HCT116 (cell line): ENCODE measurements at regions not wholly inside any gene's neighbourhood (a gene's known extent, or its start where the extent isn't known, plus 50 kb on each side); places are given as distances from the start of the nearest gene placed in this dataset.

Experiments
- ATAC-seq: fragments of 200-7000 bp; cut with Tn5 transposase; 2 replicates; pipeline ENCODE4 v1.9.1; 2020; ENCODE audit warnings: mild to moderate bottlenecking, moderate library complexity
- BruUV-seq: library from RNA; stranded (reverse); fragments of 400-500 nt; replicated peaks from 2 replicates; lab custom pipeline; 2021; lab: Mats Ljungman, UMichigan
- CTCF ChIA-PET: fragments of 300-600 bp; sonication (Branson Sonifier 250); formaldehyde crosslinking; loops from one replicate; lab custom pipeline; 2021; ENCODE audit warnings: antibody characterized with exemption; lab: Charles Lee
- POLR2A ChIA-PET: fragments of 300-600, 350-600 bp; sonication (Branson Sonifier 250); formaldehyde crosslinking; loops from one replicate; lab custom pipeline; 2021; ENCODE audit warnings: antibody characterized with exemption; lab: Charles Lee
- RAD21 ChIA-PET, 2 experiments: fragments of 300-600 bp; sonication (Branson Sonifier 250); formaldehyde crosslinking; loops; one replicate each; lab custom pipeline; 2023; ENCODE audit warnings: low total read pairs in 2 of 2; ENCODE audit not compliant: uncharacterized antibody in 2 of 2, unreplicated experiment in 2 of 2, low non-redundant PET in 1 of 2; lab: Charles Lee
- DNase-seq: peaks from one replicate; pipeline ENCODE4 v3.0.0-alpha.2; 2010; ENCODE audit warnings: low read depth, low spot score
- H2AFZ ChIP-seq: fragments of 200-600 bp; shearing (Covaris generic), sonication (generic); 2 replicates; pipeline ENCODE4 v1.6.1; 2017; ENCODE audit warnings: low read depth, mixed run types, mixed read lengths, antibody characterized with exemption, low read length; ENCODE audit not compliant: poor library complexity, severe bottlenecking
- H3K27ac ChIP-seq: 2 replicates; pipeline ENCODE4 v1.5.1; 2012; ENCODE audit warnings: low read depth, low read length
- H3K27me3 ChIP-seq: fragments of 200-600 bp; sonication (generic); 2 replicates; pipeline ENCODE4 v1.6.1; 2016; ENCODE audit warnings: mixed run types, low read length, mixed read lengths; ENCODE audit not compliant: insufficient read depth
- H3K36me3 ChIP-seq, 2 experiments: fragments of 200-500 bp in 1 of 2; fragments of 200-600 bp in 1 of 2; sonication (Bioruptor generic) in 1 of 2; sonication (generic) in 1 of 2; 2 replicates each; pipeline versions ENCODE4 v1.5.1 to v1.6.1; 2014 to 2016; ENCODE audit warnings: low read length in 2 of 2, inconsistent platforms in 1 of 2, mixed read lengths in 1 of 2, mixed run types in 1 of 2; ENCODE audit not compliant: insufficient read depth in 2 of 2, control insufficient read depth in 1 of 2
- H3K4me1 ChIP-seq, 2 experiments: fragments of 200-600 bp in 1 of 2; sonication (generic) in 1 of 2; 2 replicates each; pipeline versions ENCODE4 v1.5.1 to v1.6.1; 2012 to 2017; ENCODE audit warnings: low read length in 2 of 2, inconsistent platforms in 1 of 2, mild to moderate bottlenecking in 1 of 2, mixed read lengths in 1 of 2, mixed run types in 1 of 2, moderate library complexity in 1 of 2; ENCODE audit not compliant: insufficient read depth in 2 of 2, control insufficient read depth in 1 of 2
- H3K4me2 ChIP-seq: fragments of 200-600 bp; sonication (generic); 2 replicates; pipeline ENCODE4 v1.6.1; 2017; ENCODE audit warnings: mixed run types, low read length, mixed read lengths
- H3K4me3 ChIP-seq, 2 experiments: fragments of 200-600 bp in 1 of 2; sonication (generic) in 1 of 2; replicated peaks in 1 of 2; 2 replicates each; pipeline ENCODE4 v1.5.1; 2011 to 2016; ENCODE audit warnings: low read length in 2 of 2, control low read depth in 1 of 2, low read depth in 1 of 2, mild to moderate bottlenecking in 1 of 2, mixed read lengths in 1 of 2, mixed run types in 1 of 2
- H3K79me2 ChIP-seq: fragments of 200-600 bp; sonication (generic); 2 replicates; pipeline ENCODE4 v1.6.1; 2017; ENCODE audit warnings: mild to moderate bottlenecking, mixed run types, low read length, moderate library complexity, mixed read lengths; ENCODE audit not compliant: insufficient read depth
- H3K9ac ChIP-seq: fragments of 200-600 bp; sonication (generic); 2 replicates; pipeline ENCODE4 v1.6.1; 2016; ENCODE audit warnings: low read length, mixed read lengths
- H3K9me2 ChIP-seq: fragments of 200-600 bp; sonication (generic), shearing (Covaris generic); 2 replicates; pipeline ENCODE4 v1.6.1; 2017; ENCODE audit warnings: mixed run types, mild to moderate bottlenecking, moderate library complexity; ENCODE audit not compliant: insufficient read depth
- H3K9me3 ChIP-seq, 2 experiments: fragments of 200-500 bp in 1 of 2; fragments of 200-600 bp in 1 of 2; sonication (Bioruptor generic) in 1 of 2; sonication (generic) in 1 of 2; 2 replicates each; pipeline ENCODE4 v1.6.1; 2014 to 2017; ENCODE audit warnings: low read length in 2 of 2, mixed read lengths in 2 of 2, inconsistent platforms in 1 of 2, low read depth in 1 of 2, mild to moderate bottlenecking in 1 of 2, mixed run types in 1 of 2, moderate library complexity in 1 of 2; ENCODE audit not compliant: control insufficient read depth in 1 of 2, insufficient read depth in 1 of 2
- H4K20me1 ChIP-seq: fragments of 200-600 bp; sonication (generic), shearing (Covaris generic); 2 replicates; pipeline ENCODE4 v1.6.1; 2017; ENCODE audit warnings: mixed run types, mild to moderate bottlenecking, moderate library complexity; ENCODE audit not compliant: insufficient read depth
- CEBPB ChIP-seq: IDR thresholded peaks from 2 replicates; pipeline ENCODE4 v1.6.1; 2012; ENCODE audit warnings: low read depth
- EZH2phosphoT487 ChIP-seq: fragments of 200-600 bp; IDR thresholded peaks from 2 replicates; pipeline ENCODE4 v1.6.1; 2018; ENCODE audit warnings: antibody characterized with exemption, borderline replicate concordance
- FOSL1 ChIP-seq: IDR thresholded peaks from 2 replicates; pipeline ENCODE4 v1.6.1; 2012; ENCODE audit warnings: low read depth
- POLR2A ChIP-seq: IDR thresholded peaks from 2 replicates; pipeline ENCODE4 v1.7.0; 2011; ENCODE audit warnings: borderline replicate concordance; ENCODE audit not compliant: insufficient read depth, insufficient read length; ENCODE audit errors: extremely low read depth
- POLR2AphosphoS5 ChIP-seq: IDR thresholded peaks from 2 replicates; pipeline ENCODE4 v1.6.1; 2011; ENCODE audit warnings: mild to moderate bottlenecking, low read depth, low read length, moderate library complexity
- RAD21 ChIP-seq: IDR thresholded peaks from 2 replicates; pipeline ENCODE4 v1.6.1; 2012; ENCODE audit warnings: low read depth, mild to moderate bottlenecking
- SRF ChIP-seq: IDR thresholded peaks from 2 replicates; pipeline ENCODE4 v1.6.1; 2012; ENCODE audit warnings: low read depth
- TCF7L2 ChIP-seq: IDR thresholded peaks from 2 replicates; pipeline ENCODE4 v1.7.0; 2011; ENCODE audit warnings: borderline replicate concordance, inconsistent platforms; ENCODE audit not compliant: insufficient read depth, insufficient read length; ENCODE audit errors: extremely low read depth
- YY1 ChIP-seq: IDR thresholded peaks from 2 replicates; pipeline ENCODE4 v1.6.1; 2011; ENCODE audit warnings: low read length, low read depth, moderate library complexity, mild to moderate bottlenecking; ENCODE audit not compliant: insufficient replicate concordance; ENCODE audit errors: extremely low read depth
- ZFX ChIP-seq: fragments of 450-650 bp; IDR thresholded peaks from 2 replicates; pipeline ENCODE4 v1.6.1; 2017
- intact Hi-C: fragments of 100-400 bp; cut with micrococcal nuclease; formaldehyde crosslinking; loops from 2 replicates; pipeline ENCODE4 v1.10.0; 2022
- TF ChIP-seq, protein P1 (sequence below): IDR thresholded peaks from 2 replicates; pipeline ENCODE4 v1.6.1; 2011; ENCODE audit warnings: mild to moderate bottlenecking, low read length, moderate library complexity; ENCODE audit not compliant: insufficient replicate concordance; ENCODE audit errors: extremely low read depth
- TF ChIP-seq, protein P2 (sequence below), 3 experiments: fragments of 200-600 bp in 1 of 3; sonication (generic) in 1 of 3; IDR thresholded peaks in 2 of 3; conservative IDR thresholded peaks in 1 of 3; 2 replicates each; pipeline ENCODE4 v1.5.1; 2012 to 2017; ENCODE audit warnings: low read depth in 2 of 3, low read length in 2 of 3, antibody characterized with exemption in 1 of 3, borderline replicate concordance in 1 of 3, control low read depth in 1 of 3, mild to moderate bottlenecking in 1 of 3, mixed read lengths in 1 of 3, mixed run types in 1 of 3, moderate library complexity in 1 of 3; ENCODE audit not compliant: insufficient read depth in 1 of 3
- TF ChIP-seq, protein P3 (sequence below): IDR thresholded peaks from 2 replicates; pipeline ENCODE4 v1.6.1; 2012
- TF ChIP-seq, protein P4 (sequence below): IDR thresholded peaks from 2 replicates; pipeline ENCODE4 v1.6.1; 2012; ENCODE audit warnings: low read depth

DNA sequence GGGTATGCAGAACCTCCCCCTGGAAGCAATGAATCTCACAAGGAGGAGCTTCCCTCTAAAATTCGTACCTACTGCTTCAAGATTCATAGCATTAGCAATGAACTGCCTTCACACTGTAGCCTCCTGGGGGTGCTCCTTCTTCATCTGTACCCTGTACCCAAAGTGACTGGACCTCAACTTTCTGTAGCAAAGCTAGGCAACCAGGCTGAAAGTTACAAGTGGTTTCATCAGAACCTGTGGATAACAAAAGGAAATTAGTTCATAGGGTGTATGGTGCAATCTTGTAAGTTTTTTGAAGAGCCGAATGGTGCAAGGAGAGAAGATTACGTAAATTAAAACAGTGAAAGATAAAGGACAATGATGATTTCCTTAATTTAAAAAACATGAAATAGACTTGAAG, 1541.7 kb upstream of the FLRT2 start:
- Histone ChIP-seq H3K4me1 (no peaks in the 10 kb centered on the region), H3K27ac (no peak overlapping the region), H3K27me3 (no peaks in the 10 kb centered on the region), H3K4me2 (no peak overlapping the region), H3K79me2 (no peaks in the 10 kb centered on the region), H4K20me1 (no peaks in the 10 kb centered on the region), H3K4me3 (no peak overlapping the region), H3K36me3 (no peaks in the 10 kb centered on the region), H3K9ac (no peak overlapping the region), H3K9me2 (no peaks in the 10 kb centered on the region), H2AFZ (no peak overlapping the region), H3K9me3 (peaks cover 5 to 30% of the 10 kb centered on the region in 2 experiments; a peak in 2 of 4 replicates)
- intact Hi-C loops, result no loop called here
- ChIA-PET RAD21 (no interaction called here), POLR2A (no interaction called here), CTCF (no interaction called here)
- no peak for ATAC-seq
- no peak for DNase-seq
- BruUV-seq, result no TSS peak
- TF ChIP-seq, protein P1, sequence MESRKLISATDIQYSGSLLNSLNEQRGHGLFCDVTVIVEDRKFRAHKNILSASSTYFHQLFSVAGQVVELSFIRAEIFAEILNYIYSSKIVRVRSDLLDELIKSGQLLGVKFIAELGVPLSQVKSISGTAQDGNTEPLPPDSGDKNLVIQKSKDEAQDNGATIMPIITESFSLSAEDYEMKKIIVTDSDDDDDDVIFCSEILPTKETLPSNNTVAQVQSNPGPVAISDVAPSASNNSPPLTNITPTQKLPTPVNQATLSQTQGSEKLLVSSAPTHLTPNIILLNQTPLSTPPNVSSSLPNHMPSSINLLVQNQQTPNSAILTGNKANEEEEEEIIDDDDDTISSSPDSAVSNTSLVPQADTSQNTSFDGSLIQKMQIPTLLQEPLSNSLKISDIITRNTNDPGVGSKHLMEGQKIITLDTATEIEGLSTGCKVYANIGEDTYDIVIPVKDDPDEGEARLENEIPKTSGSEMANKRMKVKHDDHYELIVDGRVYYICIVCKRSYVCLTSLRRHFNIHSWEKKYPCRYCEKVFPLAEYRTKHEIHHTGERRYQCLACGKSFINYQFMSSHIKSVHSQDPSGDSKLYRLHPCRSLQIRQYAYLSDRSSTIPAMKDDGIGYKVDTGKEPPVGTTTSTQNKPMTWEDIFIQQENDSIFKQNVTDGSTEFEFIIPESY, result no peak
- TF ChIP-seq, protein P2, sequence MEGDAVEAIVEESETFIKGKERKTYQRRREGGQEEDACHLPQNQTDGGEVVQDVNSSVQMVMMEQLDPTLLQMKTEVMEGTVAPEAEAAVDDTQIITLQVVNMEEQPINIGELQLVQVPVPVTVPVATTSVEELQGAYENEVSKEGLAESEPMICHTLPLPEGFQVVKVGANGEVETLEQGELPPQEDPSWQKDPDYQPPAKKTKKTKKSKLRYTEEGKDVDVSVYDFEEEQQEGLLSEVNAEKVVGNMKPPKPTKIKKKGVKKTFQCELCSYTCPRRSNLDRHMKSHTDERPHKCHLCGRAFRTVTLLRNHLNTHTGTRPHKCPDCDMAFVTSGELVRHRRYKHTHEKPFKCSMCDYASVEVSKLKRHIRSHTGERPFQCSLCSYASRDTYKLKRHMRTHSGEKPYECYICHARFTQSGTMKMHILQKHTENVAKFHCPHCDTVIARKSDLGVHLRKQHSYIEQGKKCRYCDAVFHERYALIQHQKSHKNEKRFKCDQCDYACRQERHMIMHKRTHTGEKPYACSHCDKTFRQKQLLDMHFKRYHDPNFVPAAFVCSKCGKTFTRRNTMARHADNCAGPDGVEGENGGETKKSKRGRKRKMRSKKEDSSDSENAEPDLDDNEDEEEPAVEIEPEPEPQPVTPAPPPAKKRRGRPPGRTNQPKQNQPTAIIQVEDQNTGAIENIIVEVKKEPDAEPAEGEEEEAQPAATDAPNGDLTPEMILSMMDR (IDR thresholded peaks at IDR 0.05 in 2 of 3, conservative IDR thresholded peaks at IDR 0.05 in 1 of 3; ENCODE audit: borderline replicate concordance in 1 of 3, insufficient read depth in 1 of 3, low read depth in 2 of 3, low read length in 2 of 3), result no peak
- no peak for TF ChIP-seq TCF7L2
- TF ChIP-seq SRF, result no peak
- TF ChIP-seq, protein P3, sequence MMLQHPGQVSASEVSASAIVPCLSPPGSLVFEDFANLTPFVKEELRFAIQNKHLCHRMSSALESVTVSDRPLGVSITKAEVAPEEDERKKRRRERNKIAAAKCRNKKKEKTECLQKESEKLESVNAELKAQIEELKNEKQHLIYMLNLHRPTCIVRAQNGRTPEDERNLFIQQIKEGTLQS, result no peak
- TF ChIP-seq RAD21, result no peak
- TF ChIP-seq POLR2A, result no peak
- no peak for TF ChIP-seq ZFX
- TF ChIP-seq POLR2AphosphoS5, result no peak
- TF ChIP-seq YY1, result no peak
- no peak for TF ChIP-seq EZH2phosphoT487
- TF ChIP-seq, protein P4, sequence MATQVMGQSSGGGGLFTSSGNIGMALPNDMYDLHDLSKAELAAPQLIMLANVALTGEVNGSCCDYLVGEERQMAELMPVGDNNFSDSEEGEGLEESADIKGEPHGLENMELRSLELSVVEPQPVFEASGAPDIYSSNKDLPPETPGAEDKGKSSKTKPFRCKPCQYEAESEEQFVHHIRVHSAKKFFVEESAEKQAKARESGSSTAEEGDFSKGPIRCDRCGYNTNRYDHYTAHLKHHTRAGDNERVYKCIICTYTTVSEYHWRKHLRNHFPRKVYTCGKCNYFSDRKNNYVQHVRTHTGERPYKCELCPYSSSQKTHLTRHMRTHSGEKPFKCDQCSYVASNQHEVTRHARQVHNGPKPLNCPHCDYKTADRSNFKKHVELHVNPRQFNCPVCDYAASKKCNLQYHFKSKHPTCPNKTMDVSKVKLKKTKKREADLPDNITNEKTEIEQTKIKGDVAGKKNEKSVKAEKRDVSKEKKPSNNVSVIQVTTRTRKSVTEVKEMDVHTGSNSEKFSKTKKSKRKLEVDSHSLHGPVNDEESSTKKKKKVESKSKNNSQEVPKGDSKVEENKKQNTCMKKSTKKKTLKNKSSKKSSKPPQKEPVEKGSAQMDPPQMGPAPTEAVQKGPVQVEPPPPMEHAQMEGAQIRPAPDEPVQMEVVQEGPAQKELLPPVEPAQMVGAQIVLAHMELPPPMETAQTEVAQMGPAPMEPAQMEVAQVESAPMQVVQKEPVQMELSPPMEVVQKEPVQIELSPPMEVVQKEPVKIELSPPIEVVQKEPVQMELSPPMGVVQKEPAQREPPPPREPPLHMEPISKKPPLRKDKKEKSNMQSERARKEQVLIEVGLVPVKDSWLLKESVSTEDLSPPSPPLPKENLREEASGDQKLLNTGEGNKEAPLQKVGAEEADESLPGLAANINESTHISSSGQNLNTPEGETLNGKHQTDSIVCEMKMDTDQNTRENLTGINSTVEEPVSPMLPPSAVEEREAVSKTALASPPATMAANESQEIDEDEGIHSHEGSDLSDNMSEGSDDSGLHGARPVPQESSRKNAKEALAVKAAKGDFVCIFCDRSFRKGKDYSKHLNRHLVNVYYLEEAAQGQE, result no peak
- TF ChIP-seq CEBPB, result no peak
- no peak for TF ChIP-seq FOSL1
